Kidney epithelial cell (primary cell): ENCODE measurements at regions not wholly inside any gene's neighbourhood (a gene's known extent, or its start where the extent isn't known, plus 50 kb on each side); places are given as distances from the start of the nearest gene placed in this dataset.
A peak's percentile ranks its signal among the peaks of the same experiment; 100 is the strongest.

Experiments used
- DNase-seq: peaks from one replicate; pipeline ENCODE4 v3.0.0-alpha.2; 2010; ENCODE audit warnings: low read depth
- H3K27me3 ChIP-seq: 2 replicates; pipeline ENCODE4 v1.6.0; 2011; ENCODE audit warnings: low read length; ENCODE audit not compliant: control insufficient read depth, insufficient read depth
- H3K36me3 ChIP-seq: 2 replicates; pipeline ENCODE4 v1.5.1; 2011; ENCODE audit warnings: low read length; ENCODE audit not compliant: control insufficient read depth, insufficient read depth
- H3K4me3 ChIP-seq: 2 replicates; pipeline ENCODE4 v1.5.1; 2011; ENCODE audit warnings: low read depth, mild to moderate bottlenecking, control low read depth, low read length
- TF ChIP-seq, protein P1 (sequence below): IDR thresholded peaks from 2 replicates; pipeline ENCODE4 v1.5.1; 2011; ENCODE audit warnings: mild to moderate bottlenecking, moderate library complexity, low read length, control low read depth, inconsistent platforms; ENCODE audit not compliant: insufficient read depth, poor library complexity, severe bottlenecking

DNA sequence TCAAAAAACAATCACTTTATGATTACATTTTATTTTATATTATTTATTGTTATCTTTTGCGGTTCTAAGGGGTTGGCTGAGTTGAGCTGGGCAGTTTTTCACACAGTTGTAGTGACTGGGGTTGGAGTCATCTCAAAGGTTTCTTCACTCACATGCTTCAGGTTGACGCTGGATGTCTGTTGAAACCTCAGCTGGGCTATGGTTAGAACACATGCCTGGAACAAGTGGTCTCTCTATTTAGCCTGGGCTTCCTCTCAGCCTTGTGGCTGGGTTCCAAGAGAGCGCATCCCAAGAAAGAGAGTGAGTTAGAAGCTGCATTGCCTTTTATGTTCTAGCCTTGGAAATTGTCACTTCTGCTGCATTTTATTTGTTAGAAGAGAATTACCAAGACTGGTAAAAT, 87.4 kb downstream of the CBLL2 start:
- DNase-seq: no peak
- TF ChIP-seq, protein P1, sequence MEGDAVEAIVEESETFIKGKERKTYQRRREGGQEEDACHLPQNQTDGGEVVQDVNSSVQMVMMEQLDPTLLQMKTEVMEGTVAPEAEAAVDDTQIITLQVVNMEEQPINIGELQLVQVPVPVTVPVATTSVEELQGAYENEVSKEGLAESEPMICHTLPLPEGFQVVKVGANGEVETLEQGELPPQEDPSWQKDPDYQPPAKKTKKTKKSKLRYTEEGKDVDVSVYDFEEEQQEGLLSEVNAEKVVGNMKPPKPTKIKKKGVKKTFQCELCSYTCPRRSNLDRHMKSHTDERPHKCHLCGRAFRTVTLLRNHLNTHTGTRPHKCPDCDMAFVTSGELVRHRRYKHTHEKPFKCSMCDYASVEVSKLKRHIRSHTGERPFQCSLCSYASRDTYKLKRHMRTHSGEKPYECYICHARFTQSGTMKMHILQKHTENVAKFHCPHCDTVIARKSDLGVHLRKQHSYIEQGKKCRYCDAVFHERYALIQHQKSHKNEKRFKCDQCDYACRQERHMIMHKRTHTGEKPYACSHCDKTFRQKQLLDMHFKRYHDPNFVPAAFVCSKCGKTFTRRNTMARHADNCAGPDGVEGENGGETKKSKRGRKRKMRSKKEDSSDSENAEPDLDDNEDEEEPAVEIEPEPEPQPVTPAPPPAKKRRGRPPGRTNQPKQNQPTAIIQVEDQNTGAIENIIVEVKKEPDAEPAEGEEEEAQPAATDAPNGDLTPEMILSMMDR: no peak

DNA sequence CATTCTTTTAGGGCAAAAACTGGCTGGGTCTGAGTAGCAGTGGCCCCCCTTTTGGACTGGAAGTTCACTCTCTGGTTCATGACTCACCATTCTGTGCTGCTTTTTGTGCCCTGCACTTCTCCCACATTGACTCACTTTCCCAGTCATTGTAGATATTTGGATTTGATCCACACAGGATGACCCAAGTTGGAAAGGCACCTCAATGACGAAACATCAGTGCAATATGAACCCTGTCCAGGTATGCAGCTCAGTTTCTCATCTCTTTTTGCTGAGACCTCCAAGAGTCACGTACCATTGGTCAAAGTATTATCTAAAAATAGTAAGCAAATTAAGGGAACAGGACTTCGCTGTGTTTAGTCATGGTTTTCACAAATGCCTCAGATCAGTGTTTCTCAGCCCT, 92.7 kb downstream of the CBLL2 start:
- H3K4me3 ChIP-seq: no peak overlapping the region
- no peaks in the 10 kb centered on the region for H3K36me3 ChIP-seq
- no peaks in the 10 kb centered on the region for H3K27me3 ChIP-seq
- DNase-seq: peak; percentile 51
- TF ChIP-seq, protein P1: no peak

More for the DNA sequence above, 87.4 kb downstream of the CBLL2 start:
- Histone ChIP-seq H3K27me3 (no peaks in the 10 kb centered on the region), H3K4me3 (no peak overlapping the region), H3K36me3 (no peaks in the 10 kb centered on the region)

DNA sequence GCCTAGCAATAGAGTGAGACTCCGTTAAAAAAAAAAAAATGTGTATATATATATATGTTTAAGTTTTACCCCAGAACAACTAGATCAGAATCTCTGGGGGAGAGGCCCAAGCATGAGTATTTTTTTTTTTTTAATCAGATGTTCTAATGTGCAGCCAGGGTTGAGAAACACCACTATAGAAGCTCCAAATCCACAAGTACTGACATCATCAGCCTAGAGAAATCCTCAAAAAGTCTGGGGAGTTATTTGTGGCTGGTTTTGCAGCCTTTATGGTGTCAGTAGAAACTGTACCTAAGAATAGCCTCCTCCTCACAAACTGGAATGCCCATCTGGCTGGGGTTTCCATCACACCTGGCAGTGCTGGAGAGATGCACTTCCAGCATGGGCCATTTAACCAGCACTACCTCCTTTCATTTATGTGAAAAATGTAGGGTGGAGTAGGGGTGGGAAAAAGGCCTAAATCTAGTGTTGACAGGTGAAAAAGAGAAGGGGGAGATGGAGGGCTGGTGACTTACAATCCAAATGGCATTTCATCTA, 93.5 kb downstream of the CBLL2 start:
- Histone ChIP-seq H3K36me3 (no peaks in the 10 kb centered on the region), H3K4me3 (no peak overlapping the region), H3K27me3 (no peaks in the 10 kb centered on the region)
- TF ChIP-seq, protein P1: no peak
- DNase-seq: no peak

DNA sequence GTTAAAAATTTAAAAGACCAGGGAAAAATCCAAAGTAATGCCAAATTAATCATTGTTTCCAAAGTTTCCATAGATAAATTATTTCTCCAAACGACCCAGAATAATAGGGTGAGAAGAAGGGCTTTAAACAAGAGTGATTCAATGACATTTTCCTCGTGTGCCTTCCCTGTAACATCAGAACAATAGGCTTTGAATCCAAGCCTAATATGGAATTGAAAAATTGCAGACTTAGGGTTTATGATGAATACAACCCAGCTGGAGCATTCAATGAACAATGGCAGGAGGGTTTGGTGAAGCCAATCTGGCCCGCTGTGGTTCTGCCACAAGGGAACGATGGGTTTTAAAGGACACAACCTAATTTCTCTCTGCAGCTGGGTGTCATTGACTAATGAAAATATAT, 94.2 kb downstream of the CBLL2 start:
- Histone ChIP-seq H3K36me3 (no peaks in the 10 kb centered on the region), H3K27me3 (no peaks in the 10 kb centered on the region), H3K4me3 (no peak overlapping the region)
- TF ChIP-seq, protein P1: no peak
- DNase-seq: no peak

DNA sequence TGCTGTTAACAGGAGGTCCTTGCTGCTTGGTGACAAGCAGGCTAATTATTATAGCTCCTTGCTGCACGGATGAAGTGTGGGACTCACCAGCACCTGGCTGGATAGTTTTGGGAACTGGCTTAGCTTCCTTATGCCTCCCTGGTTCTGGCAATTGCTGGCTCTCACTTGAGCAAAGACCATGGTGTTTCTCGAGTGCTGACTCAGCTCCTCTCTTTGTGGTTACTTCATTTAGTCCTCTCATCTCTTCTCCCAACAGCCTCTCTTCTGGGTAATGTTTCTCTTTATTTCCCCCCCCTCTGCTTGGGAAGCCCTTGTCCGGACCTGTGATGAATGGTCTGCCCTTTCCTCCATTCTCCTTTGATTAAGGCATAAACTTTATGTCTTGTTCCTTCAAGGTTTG, 100.4 kb downstream of the CBLL2 start:
- no peaks in the 10 kb centered on the region for H3K36me3 ChIP-seq
- TF ChIP-seq, protein P1: no peak
- no peaks in the 10 kb centered on the region for H3K27me3 ChIP-seq
- no peak for DNase-seq
- H3K4me3 ChIP-seq: no peak overlapping the region

DNA sequence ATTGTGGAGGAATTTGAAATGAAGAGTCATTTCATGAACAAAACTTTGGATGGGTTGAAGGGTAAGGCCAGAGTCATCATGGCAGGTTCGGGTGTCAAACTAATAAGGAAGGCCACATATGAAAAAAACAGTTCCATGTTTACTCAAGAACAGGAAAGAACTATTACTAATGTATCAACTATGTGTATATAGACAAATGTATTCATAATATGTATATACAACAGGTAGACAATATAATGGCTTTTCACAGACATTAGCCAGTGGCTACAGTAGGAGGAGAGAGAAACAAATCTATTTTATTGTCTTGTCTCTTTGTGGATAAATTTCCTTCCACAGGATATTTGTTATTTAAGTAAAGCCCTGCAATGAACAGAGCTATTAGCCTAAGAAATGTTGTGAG, 101.1 kb downstream of the CBLL2 start:
- Histone ChIP-seq H3K27me3 (no peaks in the 10 kb centered on the region), H3K36me3 (no peaks in the 10 kb centered on the region), H3K4me3 (no peak overlapping the region)
- DNase-seq: no peak
- TF ChIP-seq, protein P1: no peak
